IMR-90 (cell line): ENCODE measurements at regions not wholly inside any gene's neighbourhood (a gene's known extent, or its start where the extent isn't known, plus 50 kb on each side); places are given as distances from the start of the nearest gene placed in this dataset.

Experiments used
- ATAC-seq: fragments of 200-7000 bp; cut with Tn5 transposase; 2 replicates; pipeline ENCODE4 v1.9.1; 2020; ENCODE audit warnings: low read depth, mild to moderate bottlenecking, moderate library complexity
- BruUV-seq: library from RNA; stranded (reverse); fragments of 400-500 nt; replicated peaks from 2 replicates; lab custom pipeline; 2021; lab: Mats Ljungman, UMichigan
- CTCF ChIA-PET: fragments of 300-600 bp; formaldehyde crosslinking; extraction: SDS; loops from one replicate; lab custom pipeline; 2021; ENCODE audit warnings: antibody characterized with exemption; lab: Yijun Ruan, JAX
- POLR2A ChIA-PET: fragments of 300-600 bp; sonication (Branson Sonifier 250); formaldehyde crosslinking; loops from one replicate; lab custom pipeline; 2022; ENCODE audit warnings: antibody characterized with exemption; ENCODE audit not compliant: unreplicated experiment; lab: Charles Lee
- DNase-seq: peaks from one replicate; pipeline ENCODE4 v3.0.0; 2013
- H2AFZ ChIP-seq: replicated peaks from 2 replicates; pipeline ENCODE3; 2013; ENCODE audit warnings: low read length, mild to moderate bottlenecking; ENCODE audit not compliant: poor library complexity
- H2AK5ac ChIP-seq: 2 replicates; pipeline ENCODE4 v1.6.1; 2013; ENCODE audit warnings: low read depth, low read length, inconsistent platforms
- H2AK9ac ChIP-seq: replicated peaks from 2 replicates; pipeline ENCODE3; 2013; ENCODE audit warnings: mild to moderate bottlenecking, low read depth, low read length, moderate library complexity; ENCODE audit not compliant: poor library complexity
- H2BK120ac ChIP-seq: 2 replicates; pipeline ENCODE4 v1.6.1; 2013; ENCODE audit warnings: low read depth, low read length, inconsistent platforms
- H2BK15ac ChIP-seq: 3 replicates; pipeline ENCODE4 v1.6.1; 2013; ENCODE audit warnings: low read depth, low read length, inconsistent platforms
- H2BK20ac ChIP-seq: 2 replicates; pipeline ENCODE4 v1.6.1; 2013; ENCODE audit warnings: low read depth, mild to moderate bottlenecking, inconsistent platforms, low read length, moderate library complexity
- H2BK5ac ChIP-seq: 2 replicates; pipeline ENCODE4 v1.6.1; 2013; ENCODE audit warnings: mild to moderate bottlenecking, low read depth, low read length, inconsistent platforms; ENCODE audit not compliant: poor library complexity, severe bottlenecking
- H3K14ac ChIP-seq: replicated peaks from 2 replicates; pipeline ENCODE4 v1.6.1; 2013; ENCODE audit warnings: low read depth, low read length, inconsistent platforms
- H3K18ac ChIP-seq: 2 replicates; pipeline ENCODE4 v1.6.1; 2013; ENCODE audit warnings: low read depth, low read length, control low read depth
- H3K23ac ChIP-seq: 2 replicates; pipeline ENCODE4 v1.6.1; 2013; ENCODE audit warnings: low read depth, low read length, inconsistent platforms
- H3K27ac ChIP-seq: 2 replicates; pipeline ENCODE4 v1.5.1; 2013; ENCODE audit warnings: mild to moderate bottlenecking, control low read depth, low read length; ENCODE audit not compliant: insufficient read depth
- H3K27me3 ChIP-seq: 2 replicates; pipeline ENCODE4 v1.6.1; 2013; ENCODE audit warnings: low read length; ENCODE audit not compliant: control insufficient read depth, insufficient read depth
- H3K36me3 ChIP-seq: 2 replicates; pipeline ENCODE4 v1.6.1; 2013; ENCODE audit warnings: low read length, mixed read lengths; ENCODE audit not compliant: control insufficient read depth, insufficient read depth
- H3K4ac ChIP-seq: 2 replicates; pipeline ENCODE4 v1.6.1; 2013; ENCODE audit warnings: low read depth, low read length, inconsistent platforms
- H3K4me1 ChIP-seq: 2 replicates; pipeline ENCODE4 v1.6.1; 2013; ENCODE audit warnings: low read length, mixed read lengths; ENCODE audit not compliant: control insufficient read depth, insufficient read depth
- H3K4me2 ChIP-seq: 2 replicates; pipeline ENCODE4 v1.6.1; 2013; ENCODE audit warnings: low read depth, mild to moderate bottlenecking, control low read depth, low read length, moderate library complexity
- H3K4me3 ChIP-seq: 2 replicates; pipeline ENCODE4 v1.5.1; 2013; ENCODE audit warnings: low read depth, mild to moderate bottlenecking, control low read depth, low read length, moderate library complexity; ENCODE audit not compliant: insufficient read depth
- H3K56ac ChIP-seq: 2 replicates; pipeline ENCODE4 v1.6.1; 2013; ENCODE audit warnings: low read length, inconsistent platforms; ENCODE audit not compliant: insufficient read depth; ENCODE audit errors: extremely low read depth
- H3K79me1 ChIP-seq, 2 experiments: 2 replicates each; pipeline ENCODE4 v1.6.1; 2013; ENCODE audit warnings: low read length in 2 of 2, inconsistent platforms in 1 of 2, low read depth in 1 of 2
- H3K9ac ChIP-seq: 2 replicates; pipeline ENCODE4 v1.6.1; 2013; ENCODE audit warnings: low read depth, low read length, control low read depth
- H3K9me1 ChIP-seq: 2 replicates; pipeline ENCODE4 v1.6.1; 2013; ENCODE audit warnings: low read length, inconsistent platforms; ENCODE audit not compliant: insufficient read depth
- H3K9me3 ChIP-seq: 2 replicates; pipeline ENCODE4 v1.6.1; 2013; ENCODE audit warnings: low read length; ENCODE audit not compliant: control insufficient read depth, insufficient read depth
- H4K20me1 ChIP-seq: 2 replicates; pipeline ENCODE4 v1.6.1; 2013; ENCODE audit warnings: low read length, inconsistent platforms; ENCODE audit not compliant: insufficient read depth
- H4K5ac ChIP-seq: 2 replicates; pipeline ENCODE4 v1.6.1; 2013; ENCODE audit warnings: mild to moderate bottlenecking, low read depth, low read length, control low read depth
- H4K8ac ChIP-seq, 2 experiments: 2 replicates each; pipeline ENCODE4 v1.6.1; 2013; ENCODE audit warnings: low read depth in 2 of 2, low read length in 2 of 2, control low read depth in 1 of 2, inconsistent platforms in 1 of 2
- H4K91ac ChIP-seq: 2 replicates; pipeline ENCODE4 v1.6.1; 2013; ENCODE audit warnings: low read depth, low read length, inconsistent platforms; ENCODE audit not compliant: insufficient read depth
- FOS ChIP-seq: fragments of 150-350 bp; IDR thresholded peaks from 2 replicates; pipeline ENCODE4 v1.6.1; 2016; ENCODE audit warnings: low read depth, low read length
- SMC3 ChIP-seq: fragments of 150-350 bp; IDR thresholded peaks from 2 replicates; pipeline ENCODE4 v1.6.1; 2016; ENCODE audit warnings: low read depth, mild to moderate bottlenecking, antibody characterized with exemption, low read length, moderate library complexity
- WGBS, 2 experiments: methylation state at CpG; one replicate each; pipeline versions ENCODE4 v1.1.5 to v1.1.7; 2013; ENCODE audit warnings: missing lambda C conversion rate in 2 of 2; ENCODE audit not compliant: insufficient read length in 1 of 2; ENCODE audit errors: extremely low coverage in 2 of 2; 5-methylcytosine and 5-hydroxymethylcytosine counted together
- dilution Hi-C: fragments of 300-500 bp; cut with HindIII; formaldehyde crosslinking; loops from one replicate; pipeline ENCODE4 v1.14.3; 2018; ENCODE audit warnings: low sequenced_read_pairs; ENCODE audit not compliant: unreplicated experiment
- in situ Hi-C: fragments of 300-500 bp; cut with MboI; formaldehyde crosslinking; loops from 3 replicates; pipeline ENCODE4 v1.14.3; 2019; ENCODE audit warnings: low sequenced_read_pairs, inconsistent platforms, mixed read lengths
- intact Hi-C: fragments of 100-400 bp; cut with micrococcal nuclease; formaldehyde crosslinking; loops from 2 replicates; pipeline ENCODE4 v1.10.0; 2022

GRCh38 chr1:173113015-173113741, 62.4 kb upstream of the TNFSF18 start:
- BruUV-seq, result no TSS peak
- H3K36me3 ChIP-seq, result no peaks in the 10 kb centered on the region
- no peaks in the 10 kb centered on the region for H3K79me1 ChIP-seq
- H2AK9ac ChIP-seq, result no peak overlapping the region
- H2BK20ac ChIP-seq, result peak overlapping the region; percentile 93; the same call in 1 of the 2 replicates
- H2AFZ ChIP-seq, result no peak overlapping the region
- ATAC-seq, result peak; percentile 32; the same call in 1 of the 2 replicates
- no peak overlapping the region for H3K27ac ChIP-seq
- in situ Hi-C loops (no loop called here), dilution Hi-C loops (no loop called here), intact Hi-C loops (no loop called here)
- H3K27me3 ChIP-seq, result no peaks in the 10 kb centered on the region
- 0 out of 2 replicates have a peak overlapping the region, but pooled peaks have one; percentile 0 for H2AK5ac ChIP-seq
- ChIA-PET POLR2A (interaction anchor here (1.0 kb wide), 1 partner anchor 10 kb away, joined by 3 read pairs; no protein-coding TSS in a partner anchor), CTCF (interaction anchor here (0.6 to 0.8 kb wide), 3 partner anchors 9 to 256 kb away, joined by 3 read pairs; no protein-coding TSS in a partner anchor)
- peaks cover 4% of the 10 kb centered on the region for H3K9me3 ChIP-seq
- H4K20me1 ChIP-seq, result no peaks in the 10 kb centered on the region
- H4K5ac ChIP-seq, result no peak overlapping the region
- no peaks in the 10 kb centered on the region; the same call in 1 of the 2 replicates for H3K4me1 ChIP-seq
- peak overlapping the region; percentile 53 for H2BK5ac ChIP-seq
- peak; percentile 85 for DNase-seq
- peak overlapping the region; percentile 37 to 74; a peak in 2 of 4 replicates for H4K8ac ChIP-seq
- H3K23ac ChIP-seq, result peak overlapping the region; percentile 81; the same call in 1 of the 2 replicates
- H3K9me1 ChIP-seq, result no peaks in the 10 kb centered on the region
- H3K14ac ChIP-seq, result peak overlapping the region; percentile 57; the same call in 1 of the 2 replicates
- 40% methylated on average over 1 of the region's 3 CpGs; no CpG with 5 or more reads in 1 of the 2 experiments for WGBS, 2 experiments
- H3K18ac ChIP-seq, result no peak overlapping the region; the same call in 1 of the 2 replicates
- H2BK120ac ChIP-seq, result peak overlapping the region; percentile 90
- H3K9ac ChIP-seq, result no peak overlapping the region
- no peak overlapping the region for H3K4me2 ChIP-seq
- H4K91ac ChIP-seq, result no peak overlapping the region
- no peak overlapping the region for H3K56ac ChIP-seq
- H3K4ac ChIP-seq, result peak overlapping the region; percentile 67; the same call in 1 of the 2 replicates
- H2BK15ac ChIP-seq, result peak overlapping the region; percentile 79; the same call in 1 of the 3 replicates
- TF ChIP-seq SMC3, result no peak
- 0 out of 2 replicates have a peak, but pooled peaks have one; percentile 23 for TF ChIP-seq FOS
- no peak overlapping the region for H3K4me3 ChIP-seq
